Hematopoietic multipotent progenitor cell treated with erythropoietin and hydrocortisone succinate and interleukin-3 and kit ligand, for 15 days (in vitro differentiated cells): ENCODE measurements at regions not wholly inside any gene's neighbourhood (a gene's known extent, or its start where the extent isn't known, plus 50 kb on each side); places are given as distances from the start of the nearest gene placed in this dataset.
"Not testable (repeated sequence)": the region's sequence is repeated elsewhere in the genome, so short reads cannot be mapped to it uniquely, and the experiment has no call there.

Experiments used
- DNase-seq: peaks from one replicate; pipeline ENCODE4 v3.0.0-alpha.2; 2015; ENCODE audit warnings: low spot score

- no peak for DNase-seq
These were observed 237.1 kb upstream of the NUDT6 start for GRCh38 chr4:123159479-123159878.

- no peak for DNase-seq
These were observed 233.7 kb upstream of the SPRY1 start for GRCh38 chr4:123162859-123163258.

GRCh38 chr4:123163501-123163900 lies 233.1 kb upstream of the SPRY1 start:
- DNase-seq: no peak

- no peak for DNase-seq
These were observed 230.6 kb upstream of the SPRY1 start for GRCh38 chr4:123166023-123166422.

GRCh38 chr4:123167931-123168330 lies 228.7 kb upstream of the SPRY1 start:
- DNase-seq: no peak

GRCh38 chr4:123168812-123169211 lies 227.8 kb upstream of the SPRY1 start:
- no peak for DNase-seq

- no peak for DNase-seq
These were observed 225.8 kb upstream of the SPRY1 start for GRCh38 chr4:123170843-123171242.

- no peak for DNase-seq
These were observed 220.0 kb upstream of the SPRY1 start for GRCh38 chr4:123176605-123177004.

GRCh38 chr4:123182289-123182688 lies 214.3 kb upstream of the SPRY1 start:
- no peak for DNase-seq

- DNase-seq: no peak
These were observed 213.3 kb upstream of the SPRY1 start for GRCh38 chr4:123183308-123183707.

GRCh38 chr4:123183754-123184153 lies 212.8 kb upstream of the SPRY1 start:
- not testable (repeated sequence) for DNase-seq

GRCh38 chr4:123186731-123187130 lies 209.9 kb upstream of the SPRY1 start:
- DNase-seq: no peak

GRCh38 chr4:123190176-123190575 lies 206.4 kb upstream of the SPRY1 start:
- no peak for DNase-seq

- DNase-seq: no peak
These were observed 204.9 kb upstream of the SPRY1 start for GRCh38 chr4:123191728-123192127.

- no peak for DNase-seq
These were observed 202.7 kb upstream of the SPRY1 start for GRCh38 chr4:123193802-123194367.

- DNase-seq: no peak
These were observed 197.9 kb upstream of the SPRY1 start for GRCh38 chr4:123198706-123199105.

- no peak for DNase-seq
These were observed 196.3 kb upstream of the SPRY1 start for GRCh38 chr4:123200051-123200940.

- DNase-seq: no peak
These were observed 191.9 kb upstream of the SPRY1 start for GRCh38 chr4:123204737-123205136.

- no peak for DNase-seq
These were observed 190.6 kb upstream of the SPRY1 start for GRCh38 chr4:123206016-123206415.

GRCh38 chr4:123209436-123209835 lies 187.2 kb upstream of the SPRY1 start:
- DNase-seq: no peak

GRCh38 chr4:123215536-123215935 lies 181.1 kb upstream of the SPRY1 start:
- no peak for DNase-seq

- DNase-seq: no peak
These were observed 180.1 kb upstream of the SPRY1 start for GRCh38 chr4:123216543-123216942.

- DNase-seq: no peak
These were observed 179.6 kb upstream of the SPRY1 start for GRCh38 chr4:123216946-123217345.

- DNase-seq: no peak
These were observed 178.9 kb upstream of the SPRY1 start for GRCh38 chr4:123217664-123218063.
